SK-N-SH (cell line): ENCODE measurements at regions not wholly inside any gene's neighbourhood (a gene's known extent, or its start where the extent isn't known, plus 50 kb on each side); places are given as distances from the start of the nearest gene placed in this dataset.

Experiments
- CTCF ChIA-PET: fragments of 300-600, 350-600 bp; formaldehyde crosslinking; extraction: SDS; loops from one replicate; lab custom pipeline; 2021; lab: Yijun Ruan, JAX
- POLR2A ChIA-PET: fragments of 350-600 bp; sonication (Branson Sonifier 250); formaldehyde crosslinking; extraction: SDS; loops from one replicate; lab custom pipeline; 2020; ENCODE audit warnings: antibody characterized with exemption, inconsistent platforms; lab: Yijun Ruan, JAX
- DNase-seq: peaks from one replicate; pipeline ENCODE4 v3.0.0; 2012
- H2AFZ ChIP-seq: fragments of 200-600 bp; sonication (generic); 2 replicates; pipeline ENCODE4 v1.8.1; 2016; ENCODE audit warnings: antibody characterized with exemption, mild to moderate bottlenecking, low read depth
- H3F3A ChIP-seq: fragments of 200-600 bp; sonication (generic); replicated peaks from 2 replicates; pipeline ENCODE3; 2016; ENCODE audit warnings: antibody characterized with exemption, mild to moderate bottlenecking; ENCODE audit not compliant: insufficient read depth
- H3K27ac ChIP-seq, 2 experiments: fragments of 200-500 bp in 1 of 2; fragments of 200-600 bp in 1 of 2; sonication (Bioruptor generic) in 1 of 2; sonication (generic), shearing (Covaris generic) in 1 of 2; 2 replicates each; pipeline versions ENCODE4 v1.5.1 to v1.6.1; 2014 to 2016; ENCODE audit warnings: low read depth in 2 of 2, inconsistent platforms in 1 of 2, low read length in 1 of 2, mild to moderate bottlenecking in 1 of 2, mixed read lengths in 1 of 2
- H3K27me3 ChIP-seq: fragments of 200-600 bp; sonication (generic), shearing (Covaris generic); 2 replicates; pipeline ENCODE4 v1.6.1; 2016; ENCODE audit warnings: mixed run types; ENCODE audit not compliant: insufficient read depth
- H3K36me3 ChIP-seq, 2 experiments: fragments of 200-500 bp in 1 of 2; fragments of 200-600 bp in 1 of 2; sonication (Bioruptor generic) in 1 of 2; sonication (generic) in 1 of 2; replicated peaks in 1 of 2; 2 replicates each; pipeline versions ENCODE3 to v1.5.1; 2014 to 2016; ENCODE audit warnings: low read length in 1 of 2, mild to moderate bottlenecking in 1 of 2; ENCODE audit not compliant: insufficient read depth in 2 of 2, control insufficient read depth in 1 of 2
- H3K4me1 ChIP-seq, 2 experiments: fragments of 200-500 bp in 1 of 2; fragments of 200-600 bp in 1 of 2; sonication (Bioruptor generic) in 1 of 2; sonication (generic), shearing (Covaris generic) in 1 of 2; 2 replicates each; pipeline versions ENCODE4 v1.5.1 to v1.6.1; 2014 to 2016; ENCODE audit warnings: low read depth in 1 of 2, low read length in 1 of 2, mixed run types in 1 of 2; ENCODE audit not compliant: insufficient read depth in 2 of 2, control insufficient read depth in 1 of 2
- H3K4me2 ChIP-seq: fragments of 200-600 bp; sonication (generic), shearing (Covaris generic); 2 replicates; pipeline ENCODE4 v1.6.1; 2017; ENCODE audit warnings: mixed run types
- H3K4me3 ChIP-seq, 2 experiments: fragments of 200-500 bp in 1 of 2; fragments of 200-600 bp in 1 of 2; sonication (Bioruptor generic) in 1 of 2; sonication (generic), shearing (Covaris generic) in 1 of 2; 2 replicates each; pipeline versions ENCODE4 v1.5.1 to v1.8.1; 2014 to 2016; ENCODE audit warnings: low read depth in 2 of 2, inconsistent platforms in 1 of 2, low read length in 1 of 2, mild to moderate bottlenecking in 1 of 2, mixed read lengths in 1 of 2, moderate library complexity in 1 of 2
- H3K79me2 ChIP-seq: fragments of 200-600 bp; sonication (generic); 2 replicates; pipeline ENCODE4 v1.8.1; 2017; ENCODE audit warnings: mild to moderate bottlenecking; ENCODE audit not compliant: insufficient read depth
- H3K9ac ChIP-seq: fragments of 200-600 bp; sonication (generic); 2 replicates; pipeline ENCODE4 v1.6.1; 2017; ENCODE audit warnings: mixed run types
- H3K9me2 ChIP-seq: fragments of 200-600 bp; sonication (generic); 2 replicates; pipeline ENCODE4 v1.6.1; 2017; ENCODE audit warnings: mixed run types
- H3K9me3 ChIP-seq: fragments of 200-600 bp; sonication (generic); 2 replicates; pipeline ENCODE4 v1.6.1; 2017; ENCODE audit warnings: mixed run types, mild to moderate bottlenecking, moderate library complexity
- H4K20me1 ChIP-seq: fragments of 200-600 bp; sonication (generic); 2 replicates; pipeline ENCODE4 v1.6.1; 2017; ENCODE audit warnings: mild to moderate bottlenecking, mixed run types; ENCODE audit not compliant: insufficient read depth
- CTCF ChIP-seq: fragments of 200-600 bp; sonication (generic); IDR thresholded peaks from 2 replicates; pipeline ENCODE4 v1.6.1; 2017; ENCODE audit warnings: antibody characterized with exemption, mild to moderate bottlenecking, moderate library complexity
- ELF1 ChIP-seq: IDR thresholded peaks from 2 replicates; pipeline ENCODE4 v1.4.0; 2012
- FOXJ3 ChIP-seq: sonication (generic); formaldehyde crosslinking; IDR thresholded peaks from 2 replicates; pipeline ENCODE4 v1.5.1; 2020; ENCODE audit warnings: mild to moderate bottlenecking, missing genetic modification reagents
- FOXM1 ChIP-seq: IDR thresholded peaks from 2 replicates; pipeline ENCODE4 v1.4.0; 2012; ENCODE audit warnings: low read depth, mild to moderate bottlenecking
- GABPA ChIP-seq: IDR thresholded peaks from 2 replicates; pipeline ENCODE4 v1.4.0; 2012; ENCODE audit warnings: low read depth, mild to moderate bottlenecking
- GATA2 ChIP-seq: sonication (generic); formaldehyde crosslinking; IDR thresholded peaks from 2 replicates; pipeline ENCODE4 v1.5.0; 2020; ENCODE audit warnings: mild to moderate bottlenecking, missing genetic modification reagents
- MXI1 ChIP-seq: IDR thresholded peaks from 2 replicates; pipeline ENCODE4 v1.6.1; 2012; ENCODE audit warnings: mild to moderate bottlenecking, low read depth, low read length, improper control_type of control experiment
- NFIC ChIP-seq: IDR thresholded peaks from 2 replicates; pipeline ENCODE4 v1.4.0; 2012; ENCODE audit warnings: borderline replicate concordance
- PBX3 ChIP-seq: IDR thresholded peaks from 2 replicates; pipeline ENCODE4; 2012
- RCOR1 ChIP-seq: fragments of 150-350 bp; IDR thresholded peaks from 2 replicates; pipeline ENCODE4 v1.6.1; 2017; ENCODE audit warnings: antibody characterized with exemption, low read length
- REST ChIP-seq: IDR thresholded peaks from 2 replicates; pipeline ENCODE4 v1.6.1; 2012; ENCODE audit warnings: mild to moderate bottlenecking, low read depth, low read length, moderate library complexity
- RFX5 ChIP-seq: IDR thresholded peaks from 2 replicates; pipeline ENCODE4 v1.6.1; 2012; ENCODE audit warnings: mild to moderate bottlenecking, improper control_type of control experiment, low read length
- RXRA ChIP-seq: IDR thresholded peaks from 2 replicates; pipeline ENCODE4 v1.4.0; 2012; ENCODE audit warnings: low read depth, mild to moderate bottlenecking, borderline replicate concordance
- TCF12 ChIP-seq: IDR thresholded peaks from 2 replicates; pipeline ENCODE4 v1.4.0; 2012
- TEAD4 ChIP-seq: IDR thresholded peaks from 2 replicates; pipeline ENCODE4 v1.4.0; 2012; ENCODE audit warnings: mild to moderate bottlenecking, borderline replicate concordance; ENCODE audit not compliant: insufficient read depth
- USF2 ChIP-seq: fragments of 150-350 bp; IDR thresholded peaks from 2 replicates; pipeline ENCODE4 v1.6.1; 2017; ENCODE audit warnings: antibody characterized with exemption, low read length, low read depth, borderline replicate concordance
- YY1 ChIP-seq: IDR thresholded peaks from 2 replicates; pipeline ENCODE4 v1.4.0; 2012; ENCODE audit warnings: low read depth, mild to moderate bottlenecking
- WGBS: methylation state at CpG from one replicate; pipeline ENCODE4 v1.1.6; 2017; ENCODE audit warnings: low lambda C conversion rate; 5-methylcytosine and 5-hydroxymethylcytosine counted together

- no peak overlapping the region for H3K9ac ChIP-seq
- 24% methylated on average over 9 of the region's 9 CpGs for WGBS
Observed at GRCh38 chr16:35258381-35258780, 1799.0 kb downstream of the TP53TG3F start.

More at GRCh38 chr16:35258381-35258780, 1799.0 kb downstream of the TP53TG3F start:
- no peak for DNase-seq
- Histone ChIP-seq H3K36me3 (no peaks in the 10 kb centered on the region), H3K4me3 (no peak overlapping the region), H3K4me2 (no peak overlapping the region), H3K4me1 (no peaks in the 10 kb centered on the region), H3K27me3 (no peaks in the 10 kb centered on the region), H3K9me3 (no peaks in the 10 kb centered on the region), H3K79me2 (no peaks in the 10 kb centered on the region), H3F3A (no peaks in the 10 kb centered on the region), H3K27ac (no peak overlapping the region), H2AFZ (no peak overlapping the region), H3K9me2 (no peaks in the 10 kb centered on the region), H4K20me1 (no peaks in the 10 kb centered on the region)
- ChIA-PET CTCF (interaction anchor here (1.8 kb wide), 1 partner anchor 10 kb away, joined by 4 read pairs; no protein-coding TSS in a partner anchor), POLR2A (no interaction called here)
- TF ChIP-seq REST (no peak), CTCF (no peak), ELF1 (no peak), RXRA (no peak), MXI1 (no peak), YY1 (no peak), RFX5 (no peak), FOXM1 (no peak), GABPA (no peak), USF2 (no peak), TCF12 (no peak), RCOR1 (no peak), TEAD4 (no peak), NFIC (no peak), GATA2 (CRISPR knock-in tag) (no peak), PBX3 (no peak), FOXJ3 (CRISPR knock-in tag) (no peak)
